GM19043 (cell line): ENCODE measurements at regions not wholly inside any gene's neighbourhood (a gene's known extent, or its start where the extent isn't known, plus 50 kb on each side); places are given as distances from the start of the nearest gene placed in this dataset.

Experiments used
- ATAC-seq: cut with Tn5 transposase; IDR thresholded peaks from one replicate; pipeline ENCODE4 v1.9.1; 2021; ENCODE audit warnings: low read depth; ENCODE audit not compliant: unreplicated experiment

DNA sequence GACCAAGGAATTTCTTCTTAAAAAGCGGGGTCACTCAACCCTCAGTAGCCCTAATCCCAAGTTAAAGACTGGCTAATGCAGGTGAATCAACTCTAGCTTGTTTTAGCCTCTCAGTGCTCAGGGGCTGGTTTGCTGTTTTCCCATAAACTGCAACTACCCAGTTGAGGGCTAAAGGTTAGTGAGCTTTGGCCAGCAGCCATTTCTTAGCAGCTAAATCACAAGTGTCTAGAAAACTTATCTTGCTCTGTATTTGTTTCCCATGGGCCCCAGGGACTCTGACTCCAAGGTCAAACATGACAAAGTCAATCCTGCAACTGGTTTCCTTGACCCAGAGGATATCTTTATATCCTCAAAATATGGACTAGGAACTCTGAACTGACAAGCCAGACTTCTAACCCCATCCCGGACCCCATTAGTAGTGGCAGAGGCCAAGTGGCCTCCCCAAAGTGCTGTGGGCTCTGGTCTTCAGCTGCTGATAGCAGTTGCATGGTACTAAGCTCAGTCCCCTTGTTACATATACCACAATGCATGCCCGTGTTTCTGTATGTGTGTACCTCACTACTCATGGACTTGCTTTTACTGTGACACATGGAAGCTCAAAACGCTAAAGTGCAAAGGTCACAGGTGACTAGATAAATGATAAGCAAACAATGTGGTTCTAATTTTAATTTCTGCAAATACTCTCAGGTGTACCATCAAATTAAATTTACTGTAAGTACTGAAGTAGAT is 793.0 kb upstream of the IGFBP3 start:
- no peak for ATAC-seq

GRCh38 chr7:46710927-46711326 is 789.9 kb upstream of the IGFBP3 start:
- ATAC-seq = no peak

DNA sequence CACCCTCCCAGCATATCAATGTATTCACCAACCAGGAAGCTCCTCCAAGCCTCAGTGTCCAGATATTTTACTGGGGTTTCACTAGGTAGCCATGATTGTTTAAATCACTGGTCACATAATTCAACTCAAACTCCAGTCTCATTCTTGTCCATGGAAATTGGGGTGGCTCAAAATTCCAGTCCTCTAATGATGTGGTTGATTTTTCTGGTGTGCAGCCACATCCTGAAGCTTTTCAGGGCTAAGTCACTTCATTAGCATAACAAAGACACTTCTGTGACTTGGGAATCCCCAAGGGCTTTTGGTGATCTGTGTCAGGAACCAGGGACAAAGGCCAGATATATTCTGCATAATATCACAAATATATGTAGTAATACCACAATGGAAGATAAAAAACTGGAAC is 786.9 kb upstream of the IGFBP3 start:
- no peak for ATAC-seq

DNA sequence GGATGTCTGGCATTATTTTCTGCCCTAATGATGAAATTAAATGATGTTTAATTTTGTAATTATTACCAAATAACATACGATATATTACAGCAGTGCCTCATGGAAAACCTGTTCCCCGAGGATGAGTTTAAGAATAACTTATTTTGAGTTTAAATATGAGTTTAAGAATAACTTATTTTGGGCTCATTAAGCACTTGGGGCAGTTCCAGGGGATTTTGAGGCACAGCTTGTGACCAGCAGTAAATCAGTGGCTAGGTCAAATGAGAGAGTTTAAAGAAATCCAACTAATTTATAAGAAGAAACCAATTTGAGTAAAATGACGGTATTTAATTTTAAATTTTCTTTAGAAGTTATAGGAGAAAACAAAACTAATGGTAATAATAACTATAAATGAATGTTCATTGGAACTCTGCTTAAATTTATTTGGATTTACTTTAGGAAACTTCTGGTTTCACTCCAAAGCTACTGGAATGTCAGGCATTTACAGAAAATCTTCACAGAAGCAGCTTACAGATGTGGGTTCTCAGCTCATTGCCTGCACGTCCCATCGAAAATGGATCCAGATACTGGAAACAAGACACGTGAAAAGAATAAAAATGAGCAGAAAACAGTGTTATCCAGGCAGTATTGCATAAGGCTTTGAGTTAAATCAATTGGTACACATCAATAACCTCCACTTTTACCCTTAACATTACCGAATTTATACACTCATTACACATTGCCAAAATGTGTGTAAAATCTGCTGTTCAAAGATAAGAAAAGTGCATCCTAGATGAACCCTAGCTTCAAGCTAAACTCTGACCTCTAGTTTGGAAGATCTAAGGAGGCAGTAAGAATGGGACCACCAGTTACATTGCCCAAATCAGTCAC is 784.5 kb upstream of the IGFBP3 start:
- ATAC-seq = no peak

DNA sequence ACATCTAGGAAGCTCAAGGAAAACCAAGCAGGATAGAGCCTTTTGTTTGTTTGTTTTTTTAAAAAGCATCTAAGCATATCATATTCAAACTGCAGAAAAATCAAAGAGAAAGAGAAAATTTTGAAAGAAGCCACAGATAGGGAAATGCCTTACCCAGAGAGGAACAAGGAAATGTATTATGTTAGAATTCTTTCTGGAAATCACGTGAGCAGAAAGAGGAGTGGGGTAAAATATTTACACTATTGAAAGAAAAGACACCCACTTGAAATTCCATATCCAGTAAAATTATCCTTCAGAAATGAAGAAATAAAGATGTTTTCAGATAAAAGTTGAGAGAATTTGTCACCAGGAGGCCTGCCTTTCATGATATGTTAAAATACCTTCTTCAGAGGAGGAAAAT is 775.7 kb upstream of the IGFBP3 start:
- no peak for ATAC-seq

DNA sequence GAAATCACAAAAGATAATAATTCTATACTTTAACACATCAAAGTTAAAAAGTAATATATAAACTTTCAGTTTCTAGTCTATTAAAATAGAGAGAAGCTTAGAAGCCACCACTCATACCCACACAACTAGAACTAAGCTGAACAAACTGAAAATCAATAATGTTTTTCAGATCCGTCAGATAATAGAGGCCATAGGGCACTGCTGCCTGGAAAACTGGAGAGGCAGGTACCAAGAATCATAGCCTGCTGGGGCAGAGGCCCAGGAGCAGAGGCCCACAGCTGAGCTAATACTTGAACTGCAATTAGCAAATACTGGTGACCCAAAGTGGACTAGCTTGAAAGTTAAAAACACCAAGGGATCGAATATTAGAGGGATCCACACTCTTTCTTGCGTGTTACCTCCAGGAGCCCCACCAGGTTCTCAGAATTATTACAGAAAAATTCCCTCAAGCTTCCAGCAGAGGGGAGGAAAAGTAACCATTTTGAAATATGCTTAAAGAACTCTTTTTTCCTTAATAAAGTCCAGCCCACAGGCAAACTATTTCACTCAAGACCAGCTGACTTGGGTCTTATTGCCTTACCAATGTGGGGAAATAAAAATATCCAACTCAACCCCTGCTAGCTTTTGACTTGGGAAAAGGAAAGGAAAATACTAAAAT is 774.1 kb upstream of the IGFBP3 start:
- no peak for ATAC-seq

DNA sequence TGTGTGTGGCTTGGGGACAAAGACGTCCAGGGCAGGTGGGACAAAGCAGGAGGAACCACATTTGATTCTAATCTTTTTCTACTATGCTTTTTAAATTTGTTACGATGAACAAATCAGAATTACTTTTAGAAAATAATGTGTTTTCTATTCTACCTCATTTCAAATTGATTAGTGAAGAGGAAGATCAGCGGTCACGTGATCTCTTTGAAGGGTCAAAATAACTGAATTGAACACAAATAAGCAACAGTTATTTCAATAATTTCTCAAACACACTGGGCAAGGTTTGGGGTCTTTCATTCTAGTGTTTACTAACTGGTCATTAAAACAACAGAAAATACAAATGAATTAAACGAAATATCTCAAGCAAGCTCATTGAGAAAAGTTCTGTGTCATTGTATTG is 773.0 kb upstream of the IGFBP3 start:
- ATAC-seq = no peak

DNA sequence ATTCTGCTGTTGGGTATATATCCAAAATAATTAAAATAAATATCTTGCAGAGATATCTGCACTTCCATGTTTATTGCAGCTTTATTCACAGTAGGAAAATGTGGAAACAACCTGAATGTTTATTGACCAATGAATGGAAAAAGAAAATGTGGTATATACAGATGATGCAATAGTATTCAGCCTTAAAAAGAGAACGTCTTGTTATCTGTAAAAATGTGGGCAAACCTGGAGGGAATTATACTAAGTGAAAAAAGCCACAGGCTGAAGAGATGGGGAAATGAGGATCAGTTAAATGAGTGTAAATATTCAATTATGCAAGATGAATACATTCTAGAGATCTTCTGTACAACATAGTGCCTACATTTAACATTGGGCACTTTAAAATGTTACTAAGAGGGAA is 766.1 kb upstream of the IGFBP3 start:
- ATAC-seq = no peak

GRCh38 chr7:46685051-46685450 is 764.0 kb upstream of the IGFBP3 start:
- no peak for ATAC-seq

DNA sequence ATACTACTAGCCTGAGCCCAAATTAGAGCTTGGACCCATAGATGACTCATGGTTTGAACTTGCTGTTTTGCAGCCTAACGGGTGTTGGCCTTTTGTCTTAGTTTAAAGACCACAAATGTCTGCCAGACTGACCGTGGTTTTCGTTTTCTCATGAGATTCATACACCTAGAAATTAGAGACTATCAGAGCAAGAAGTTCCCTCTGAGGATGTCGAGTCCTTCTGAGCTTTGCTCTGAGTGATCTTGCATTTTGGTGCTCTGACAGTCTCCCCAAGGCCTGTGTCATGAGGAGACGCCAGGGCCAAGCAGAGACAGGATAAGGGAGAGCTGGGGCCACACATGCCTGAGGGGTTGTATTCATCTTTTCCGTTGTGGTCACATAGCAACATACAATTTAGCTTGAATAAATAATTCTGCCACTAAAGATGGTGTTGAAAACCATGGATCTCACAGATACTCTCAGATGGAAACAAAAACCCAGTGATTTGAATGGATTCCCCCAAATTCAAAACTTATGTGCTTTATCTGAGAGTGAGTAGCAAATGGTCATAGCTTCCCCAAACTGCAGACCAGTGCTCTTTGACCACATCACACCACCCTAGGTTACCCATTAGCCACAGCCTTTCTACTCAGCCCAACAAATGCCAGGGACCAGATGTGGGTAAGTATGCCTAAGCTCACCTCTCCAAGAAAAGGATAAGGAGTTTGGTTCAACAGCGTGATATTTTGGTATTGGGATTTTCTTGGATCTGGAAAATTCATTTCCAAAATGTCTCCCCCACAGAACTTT is 762.0 kb upstream of the IGFBP3 start:
- no peak for ATAC-seq

DNA sequence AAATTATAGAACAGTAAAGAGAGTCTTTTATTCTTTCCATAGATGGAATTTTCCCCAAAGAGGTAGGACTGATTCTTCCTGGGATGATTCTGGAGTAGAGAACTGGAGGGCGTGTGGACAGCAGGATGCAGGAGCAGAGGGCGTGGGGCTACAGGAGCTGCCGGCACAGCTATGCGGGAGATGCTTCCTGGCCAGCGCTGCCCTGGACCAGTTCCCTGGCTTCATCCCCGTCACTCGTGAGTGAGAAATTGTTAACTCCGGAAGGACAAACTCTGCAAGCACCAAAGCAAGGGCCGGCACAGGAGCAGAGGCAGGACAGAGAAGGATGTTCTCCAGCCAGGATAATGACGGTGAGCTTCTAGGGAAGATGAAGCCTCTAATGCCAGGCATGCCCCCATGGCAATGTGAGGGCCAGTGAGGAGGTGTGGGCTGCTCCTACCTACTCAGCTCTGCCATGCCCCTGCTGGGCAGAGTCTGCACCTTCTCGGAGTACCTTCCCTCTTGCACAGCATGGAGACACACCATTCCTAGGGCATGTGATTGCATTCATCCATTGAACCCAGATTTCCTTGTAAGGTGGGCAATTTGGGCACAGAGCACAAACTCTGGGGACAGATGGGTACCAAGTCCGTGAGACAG is 760.9 kb upstream of the IGFBP3 start:
- no peak for ATAC-seq

DNA sequence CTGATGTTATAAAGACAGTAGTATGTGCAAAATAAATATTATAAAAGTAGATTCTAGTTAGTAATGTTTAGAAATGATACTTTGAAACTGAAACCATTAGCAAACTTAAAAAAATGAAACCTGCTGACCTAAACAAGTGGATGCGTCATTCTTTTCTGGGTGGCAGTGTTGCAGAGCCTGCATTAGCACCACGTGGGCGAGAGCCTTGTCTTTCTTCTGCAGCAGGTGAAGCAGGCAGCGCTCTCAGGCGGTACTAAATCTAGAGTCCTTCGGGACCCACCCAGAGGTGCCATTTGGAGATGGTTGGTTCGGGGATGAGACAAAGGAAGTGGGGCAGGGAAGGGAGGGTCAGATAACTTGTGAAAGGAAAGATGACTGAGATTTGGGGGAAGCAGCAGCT is 759.1 kb upstream of the IGFBP3 start:
- ATAC-seq = no peak

DNA sequence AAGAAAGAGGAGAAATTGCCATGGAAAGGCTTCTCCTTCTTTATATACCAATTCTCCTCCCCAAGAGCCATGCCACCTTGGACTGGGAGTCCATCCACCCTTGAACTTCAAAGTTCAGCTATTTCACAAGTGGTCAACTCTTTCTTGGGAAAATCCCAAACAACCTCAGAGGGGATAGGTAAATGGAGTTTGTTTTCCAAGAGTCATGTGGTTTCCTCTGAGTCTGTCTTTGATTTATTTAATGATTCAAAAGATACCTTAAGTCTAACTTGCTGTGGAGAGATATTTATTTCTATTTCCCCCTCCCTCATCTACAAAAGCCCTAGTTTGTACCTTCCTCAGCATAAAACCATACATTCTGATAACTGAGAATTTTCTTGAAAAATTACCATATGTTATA is 758.6 kb upstream of the IGFBP3 start:
- ATAC-seq = no peak

DNA sequence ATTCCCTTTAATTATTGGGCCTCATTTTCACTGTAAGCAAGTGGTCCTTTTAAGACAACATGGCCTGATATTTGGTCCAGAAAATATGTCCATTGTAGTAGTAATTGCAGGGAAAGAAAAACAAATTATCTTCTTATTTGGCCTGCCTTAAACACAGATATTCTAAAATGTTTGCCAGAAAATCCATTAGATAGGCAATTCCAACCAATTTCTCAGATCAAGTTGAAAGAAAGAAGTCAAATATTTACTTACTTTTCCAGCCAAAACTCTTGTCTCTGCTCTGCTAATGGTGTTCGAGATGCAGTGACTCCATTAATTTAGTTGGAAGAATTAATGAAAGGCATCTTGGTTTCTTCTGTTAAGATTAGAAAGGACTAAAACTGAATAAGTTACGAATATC is 757.3 kb upstream of the IGFBP3 start:
- no peak for ATAC-seq

GRCh38 chr7:46675456-46675855 is 754.4 kb upstream of the IGFBP3 start:
- ATAC-seq = no peak

GRCh38 chr7:46672861-46673260 is 751.8 kb upstream of the IGFBP3 start:
- ATAC-seq = no peak

DNA sequence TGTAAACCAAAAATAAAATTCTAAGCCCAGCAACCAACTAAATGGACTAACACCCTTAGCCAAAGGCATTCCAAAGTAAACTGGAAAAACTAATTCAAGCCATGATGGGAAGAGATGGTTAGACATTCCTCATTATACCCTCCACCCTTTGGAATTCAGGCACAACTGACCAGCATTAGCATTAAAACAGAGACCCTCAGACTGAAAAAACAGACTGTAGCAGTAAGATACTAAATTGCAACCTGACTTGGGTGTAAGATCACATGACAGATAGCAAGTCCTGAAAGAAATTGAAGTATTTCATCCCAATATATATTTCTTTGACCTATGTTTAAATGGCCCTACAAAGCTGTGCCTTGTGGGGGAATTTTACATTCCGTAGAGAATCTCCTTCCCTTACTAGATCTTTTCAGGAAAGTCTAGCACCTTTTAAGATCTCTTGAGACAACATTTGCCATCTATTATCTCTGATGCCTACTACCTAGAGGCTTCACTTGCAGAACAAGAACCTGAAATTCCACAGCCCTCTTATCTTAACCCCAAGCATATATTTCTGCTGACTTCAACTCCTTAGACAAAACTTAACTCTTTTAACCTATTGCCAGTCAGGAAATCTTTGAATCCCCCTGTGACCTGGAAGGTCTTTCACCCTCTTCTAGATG is 750.2 kb upstream of the IGFBP3 start:
- ATAC-seq = no peak

GRCh38 chr7:46669028-46669427 is 748.0 kb upstream of the IGFBP3 start:
- ATAC-seq = no peak

DNA sequence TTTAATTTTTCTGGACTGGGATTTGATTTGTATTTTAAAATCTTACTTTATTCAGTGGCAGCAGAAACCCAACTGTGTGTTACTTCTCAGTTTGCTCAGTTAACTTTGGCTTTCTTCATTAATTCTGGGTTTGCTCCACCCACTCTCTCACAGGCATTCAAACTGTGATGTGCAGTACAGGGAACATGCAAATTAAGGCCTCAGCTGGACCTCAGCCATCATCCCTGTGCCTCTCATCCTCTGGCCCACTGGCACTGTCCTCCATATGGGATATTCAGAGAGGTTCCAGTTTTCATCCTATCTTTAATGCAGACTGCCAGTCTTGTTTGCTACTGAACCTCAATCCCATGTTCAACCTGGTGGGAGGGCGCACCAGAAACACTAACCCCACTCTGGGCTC is 743.4 kb upstream of the IGFBP3 start:
- no peak for ATAC-seq

DNA sequence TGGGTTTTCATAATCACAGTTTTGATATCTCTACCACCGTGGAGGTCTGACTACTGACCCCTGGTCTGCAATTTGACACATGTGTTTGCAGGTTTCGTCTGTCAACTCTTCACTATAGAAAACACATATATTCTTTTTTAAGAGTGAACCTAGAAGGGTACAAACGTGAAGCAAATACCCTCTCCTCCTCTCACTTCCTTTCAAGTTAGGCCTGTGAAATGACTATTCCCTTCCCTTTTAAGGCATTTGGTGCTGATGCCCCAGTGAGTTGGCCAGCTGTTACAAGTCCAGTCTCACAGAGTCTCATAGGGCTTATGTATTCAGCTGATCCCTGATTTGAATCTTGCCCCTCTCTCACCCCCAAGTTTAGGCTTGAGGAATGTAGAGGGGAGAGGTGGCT is 742.0 kb upstream of the IGFBP3 start:
- no peak for ATAC-seq
